Peyer's patch (tissue), 4 donors: ENCODE measurements at regions not wholly inside any gene's neighbourhood (a gene's known extent, or its start where the extent isn't known, plus 50 kb on each side); places are given as distances from the start of the nearest gene placed in this dataset.
"Not testable (repeated sequence)": the region's sequence is repeated elsewhere in the genome, so short reads cannot be mapped to it uniquely, and the experiment has no call there.

ENCODE experiments used
- DNase-seq, 3 donors: peaks; one replicate each; pipeline ENCODE4 v3.0.0-alpha.2; 2017 to 2019
- H3K27ac ChIP-seq, 4 donors: fragments of 200-600 bp; sonication (generic); one replicate each; pipeline ENCODE4 v1.5.1; 2016 to 2019
- H3K27me3 ChIP-seq, 2 donors: fragments of 200-600 bp; sonication (generic); one replicate each; pipeline ENCODE4 v1.5.1; 2019
- H3K36me3 ChIP-seq, 3 donors: fragments of 200-600 bp; sonication (generic); one replicate each; pipeline ENCODE4 v1.5.1; 2016 to 2019
- H3K4me1 ChIP-seq, 4 donors: fragments of 200-600 bp; sonication (generic); one replicate each; pipeline ENCODE4 v1.5.1; 2016 to 2019
- H3K4me3 ChIP-seq, 4 donors: fragments of 200-600 bp; sonication (generic); 1 replicate in 3 of 4; 2 replicates in 1 of 4; pipeline ENCODE4 v1.5.1; 2016 to 2019; ENCODE audit warnings: mild to moderate bottlenecking in 1 of 4
- H3K9me3 ChIP-seq, 4 donors: fragments of 200-600 bp; sonication (generic); one replicate each; pipeline ENCODE4 v1.5.1; 2016 to 2019; ENCODE audit warnings: mild to moderate bottlenecking in 1 of 4
- POLR2A ChIP-seq, 2 donors: fragments of 450-650 bp; IDR thresholded peaks; one replicate each; pipeline ENCODE4 v1.5.1; 2017; ENCODE audit warnings: antibody characterized with exemption in 2 of 2, mild to moderate bottlenecking in 2 of 2, moderate library complexity in 2 of 2
- TF ChIP-seq, protein P1 (sequence below), 6 experiments: fragments of 450-650 bp in 4 of 6; fragments of 200-600 bp in 2 of 6; sonication (generic) in 1 of 6; IDR thresholded peaks; one replicate each; pipeline ENCODE4 v1.5.1; 2017 to 2019; ENCODE audit warnings: antibody characterized with exemption in 6 of 6, mild to moderate bottlenecking in 3 of 6, moderate library complexity in 1 of 6

DNA sequence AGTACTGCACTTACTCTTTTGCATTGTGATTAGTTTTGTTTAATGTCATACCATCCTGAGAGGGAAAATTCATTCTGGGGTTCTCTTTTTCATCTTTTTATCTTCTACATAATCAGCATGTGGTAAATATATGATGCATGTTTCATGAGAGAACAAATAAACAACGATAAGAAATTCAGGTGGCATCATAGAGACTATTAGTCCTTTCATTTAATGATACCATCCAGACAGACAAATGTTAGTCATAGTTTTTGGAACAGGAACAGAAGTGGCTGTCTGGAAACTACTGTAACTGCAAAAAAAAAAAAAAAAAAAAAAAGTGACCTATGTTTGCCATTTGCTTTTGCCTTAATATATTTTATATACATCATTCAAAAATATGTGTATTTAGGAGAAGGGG lies 761.0 kb downstream of the EPHA4 start:
- Histone ChIP-seq H3K27me3 (no peaks in the 10 kb centered on the region), H3K9me3 (no peaks in the 10 kb centered on the region), H3K4me1 (no peaks in the 10 kb centered on the region), H3K27ac (no peak overlapping the region), H3K4me3 (no peak overlapping the region), H3K36me3 (no peaks in the 10 kb centered on the region)
- TF ChIP-seq, protein P1, sequence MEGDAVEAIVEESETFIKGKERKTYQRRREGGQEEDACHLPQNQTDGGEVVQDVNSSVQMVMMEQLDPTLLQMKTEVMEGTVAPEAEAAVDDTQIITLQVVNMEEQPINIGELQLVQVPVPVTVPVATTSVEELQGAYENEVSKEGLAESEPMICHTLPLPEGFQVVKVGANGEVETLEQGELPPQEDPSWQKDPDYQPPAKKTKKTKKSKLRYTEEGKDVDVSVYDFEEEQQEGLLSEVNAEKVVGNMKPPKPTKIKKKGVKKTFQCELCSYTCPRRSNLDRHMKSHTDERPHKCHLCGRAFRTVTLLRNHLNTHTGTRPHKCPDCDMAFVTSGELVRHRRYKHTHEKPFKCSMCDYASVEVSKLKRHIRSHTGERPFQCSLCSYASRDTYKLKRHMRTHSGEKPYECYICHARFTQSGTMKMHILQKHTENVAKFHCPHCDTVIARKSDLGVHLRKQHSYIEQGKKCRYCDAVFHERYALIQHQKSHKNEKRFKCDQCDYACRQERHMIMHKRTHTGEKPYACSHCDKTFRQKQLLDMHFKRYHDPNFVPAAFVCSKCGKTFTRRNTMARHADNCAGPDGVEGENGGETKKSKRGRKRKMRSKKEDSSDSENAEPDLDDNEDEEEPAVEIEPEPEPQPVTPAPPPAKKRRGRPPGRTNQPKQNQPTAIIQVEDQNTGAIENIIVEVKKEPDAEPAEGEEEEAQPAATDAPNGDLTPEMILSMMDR (IDR thresholded peaks at IDR 0.05) = no peak
- TF ChIP-seq POLR2A (IDR thresholded peaks at IDR 0.05) = no peak
- no peak for DNase-seq

DNA sequence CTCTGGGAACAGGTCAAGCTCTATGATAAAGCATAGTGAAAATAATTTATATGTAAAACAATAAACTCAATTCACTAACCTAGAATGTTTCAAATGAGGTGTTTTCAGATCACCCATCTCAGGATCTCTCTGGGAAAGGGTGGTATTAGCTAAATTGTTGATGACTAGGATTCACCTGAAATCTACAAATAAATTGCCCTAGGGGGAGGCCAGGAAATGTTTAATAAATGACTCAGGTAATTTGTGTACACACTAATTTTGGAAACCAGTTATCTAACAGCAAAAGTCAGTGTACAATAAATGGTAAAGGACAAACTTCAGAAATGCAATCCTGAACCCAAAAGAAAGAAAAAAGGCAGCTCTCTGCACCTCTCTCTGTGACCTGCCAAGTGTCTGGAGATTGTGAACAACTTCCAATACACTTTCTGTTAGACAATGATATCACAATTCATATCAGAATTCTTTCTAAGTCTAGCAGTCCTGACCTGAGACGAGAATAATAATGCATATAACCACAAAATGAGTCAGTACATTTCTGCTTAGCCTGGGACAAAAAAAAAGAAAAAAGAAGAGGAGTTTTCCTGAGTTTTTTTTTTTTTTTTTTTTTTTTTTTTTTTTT lies 760.0 kb downstream of the EPHA4 start:
- Histone ChIP-seq H3K4me1 (no peaks in the 10 kb centered on the region), H3K27me3 (no peaks in the 10 kb centered on the region), H3K4me3 (no peak overlapping the region), H3K36me3 (no peaks in the 10 kb centered on the region), H3K9me3 (no peaks in the 10 kb centered on the region), H3K27ac (no peak overlapping the region)
- no peak for TF ChIP-seq POLR2A (IDR thresholded peaks at IDR 0.05)
- TF ChIP-seq, protein P1 (IDR thresholded peaks at IDR 0.05) = no peak
- DNase-seq = no peak

DNA sequence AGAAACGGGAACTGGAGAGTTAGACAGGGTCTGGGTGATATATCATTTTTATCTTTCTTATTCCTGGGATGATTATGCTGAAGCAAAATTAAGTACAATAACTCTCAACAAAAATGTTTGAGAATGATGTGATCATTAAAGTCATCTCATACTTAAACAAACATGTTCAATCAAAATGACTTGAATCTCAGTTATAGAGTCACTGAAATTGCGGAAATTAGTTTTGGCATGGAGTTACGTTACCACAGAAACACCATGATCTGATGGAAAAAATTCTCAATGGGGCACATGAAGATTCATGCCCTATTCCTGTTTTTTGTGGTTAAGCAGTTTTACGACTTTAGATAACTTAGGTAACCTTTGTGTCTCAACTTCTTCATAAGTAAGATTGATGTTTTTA lies 757.7 kb downstream of the EPHA4 start:
- DNase-seq = no peak
- H3K4me1 ChIP-seq = no peaks in the 10 kb centered on the region
- H3K36me3 ChIP-seq = no peaks in the 10 kb centered on the region
- H3K27ac ChIP-seq = no peak overlapping the region
- H3K4me3 ChIP-seq = no peak overlapping the region
- H3K9me3 ChIP-seq = no peaks in the 10 kb centered on the region
- TF ChIP-seq, protein P1 (IDR thresholded peaks at IDR 0.05) = no peak
- TF ChIP-seq POLR2A (IDR thresholded peaks at IDR 0.05) = no peak
- H3K27me3 ChIP-seq = no peaks in the 10 kb centered on the region

DNA sequence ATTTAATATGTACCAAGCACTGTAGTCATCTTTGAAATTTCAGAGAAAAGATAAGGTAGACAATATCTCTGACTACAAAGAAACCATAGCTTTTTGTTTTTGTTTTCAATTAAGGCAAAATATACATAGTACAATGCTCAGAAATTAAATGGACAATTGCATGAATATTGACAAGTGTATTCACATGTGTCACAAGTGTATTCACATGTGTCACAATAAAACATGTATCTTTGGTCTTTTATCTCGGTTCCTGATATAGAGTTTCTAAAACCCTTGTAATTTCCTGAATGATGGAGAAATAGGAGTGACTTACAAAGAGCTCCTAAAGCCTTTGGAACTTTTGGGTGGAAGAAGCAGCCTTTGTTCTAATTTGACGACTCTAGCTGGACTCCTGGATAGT lies 756.4 kb downstream of the EPHA4 start:
- Histone ChIP-seq H3K4me1 (no peaks in the 10 kb centered on the region), H3K4me3 (no peak overlapping the region), H3K27me3 (no peaks in the 10 kb centered on the region), H3K36me3 (no peaks in the 10 kb centered on the region), H3K9me3 (no peaks in the 10 kb centered on the region), H3K27ac (no peak overlapping the region)
- no peak for TF ChIP-seq POLR2A (IDR thresholded peaks at IDR 0.05)
- TF ChIP-seq, protein P1 (IDR thresholded peaks at IDR 0.05) = no peak
- no peak for DNase-seq

DNA sequence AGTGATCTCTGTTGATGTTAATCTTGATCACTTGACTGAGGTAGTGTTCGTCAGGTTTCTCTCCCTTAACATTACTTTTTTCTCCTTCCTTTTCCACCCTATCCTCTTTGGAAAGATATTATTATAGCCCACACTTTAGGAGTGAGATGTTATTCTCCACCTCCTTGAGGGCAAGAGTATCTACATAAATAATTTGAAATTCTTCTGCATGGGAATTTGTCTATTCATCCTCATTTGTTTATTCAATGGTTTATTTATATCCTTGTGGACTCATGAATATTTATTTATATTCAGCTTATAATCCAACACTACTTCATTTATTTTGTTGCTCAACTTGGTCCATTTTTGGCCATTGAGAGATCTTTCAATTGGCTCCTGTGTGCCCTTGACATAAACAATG lies 750.4 kb downstream of the EPHA4 start:
- Histone ChIP-seq H3K4me3 (no peak overlapping the region), H3K36me3 (no peaks in the 10 kb centered on the region), H3K4me1 (no peaks in the 10 kb centered on the region), H3K9me3 (no peaks in the 10 kb centered on the region), H3K27me3 (no peaks in the 10 kb centered on the region), H3K27ac (no peak overlapping the region)
- TF ChIP-seq POLR2A (IDR thresholded peaks at IDR 0.05) = no peak
- TF ChIP-seq, protein P1 (IDR thresholded peaks at IDR 0.05) = no peak
- DNase-seq = no peak

DNA sequence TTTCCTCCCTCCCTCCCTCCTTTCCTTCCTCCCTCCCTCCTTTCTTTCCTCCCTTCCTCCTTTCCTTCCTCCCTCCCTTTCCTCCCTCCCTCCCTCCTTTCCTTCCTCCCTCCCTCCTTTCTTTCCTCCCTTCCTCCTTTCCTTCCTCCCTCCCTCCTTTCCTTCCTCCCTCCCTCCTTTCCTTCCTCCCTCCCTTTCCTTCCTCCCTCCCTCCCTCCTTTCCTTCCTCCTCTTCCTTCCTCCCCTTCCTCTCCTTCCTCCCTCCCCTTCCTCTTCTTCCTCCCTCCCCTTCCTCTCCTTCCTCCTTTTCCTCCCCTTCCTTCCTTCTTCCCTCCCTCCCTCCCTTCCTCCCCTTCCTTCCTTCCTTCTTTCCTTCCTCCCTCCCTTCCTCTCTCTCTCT lies 748.5 kb downstream of the EPHA4 start:
- DNase-seq, H3K9me3 ChIP-seq, H3K27ac ChIP-seq, H3K36me3 ChIP-seq, H3K4me3 ChIP-seq, H3K27me3 ChIP-seq, H3K4me1 ChIP-seq: not testable (repeated sequence)
